GM23248 (cell line): ENCODE measurements at regions not wholly inside any gene's neighbourhood (a gene's known extent, or its start where the extent isn't known, plus 50 kb on each side); places are given as distances from the start of the nearest gene placed in this dataset.

Source experiments
- DNase-seq: peaks from one replicate; pipeline ENCODE4 v3.0.0-alpha.2; 2015
- H2AFZ ChIP-seq: fragments of 200-600 bp; sonication (generic); 2 replicates; pipeline ENCODE4 v1.6.1; 2016; ENCODE audit warnings: antibody characterized with exemption
- H3F3A ChIP-seq: fragments of 200-600 bp; sonication (generic); 2 replicates; pipeline ENCODE4 v1.6.1; 2016; ENCODE audit warnings: mild to moderate bottlenecking, antibody characterized with exemption, mixed run types; ENCODE audit not compliant: insufficient read depth
- H3K27ac ChIP-seq: fragments of 200-600 bp; sonication (generic); 2 replicates; pipeline ENCODE4 v1.5.1; 2016; ENCODE audit warnings: mild to moderate bottlenecking
- H3K27me3 ChIP-seq: fragments of 200-600 bp; sonication (generic); replicated peaks from 2 replicates; pipeline ENCODE4 v1.6.1; 2016; ENCODE audit warnings: mild to moderate bottlenecking; ENCODE audit not compliant: insufficient read depth
- H3K36me3 ChIP-seq: fragments of 200-600 bp; sonication (generic); 2 replicates; pipeline ENCODE4 v1.6.1; 2016; ENCODE audit warnings: low read depth, mild to moderate bottlenecking
- H3K4me1 ChIP-seq: fragments of 200-600 bp; sonication (generic); 2 replicates; pipeline ENCODE4 v1.6.1; 2016; ENCODE audit warnings: mild to moderate bottlenecking; ENCODE audit not compliant: insufficient read depth
- H3K4me2 ChIP-seq: fragments of 200-600 bp; sonication (generic); one replicate; pipeline ENCODE4 v1.6.1; 2016; ENCODE audit warnings: mild to moderate bottlenecking; ENCODE audit not compliant: unreplicated experiment
- H3K4me3 ChIP-seq: fragments of 200-600 bp; sonication (generic); 2 replicates; pipeline ENCODE4 v1.5.1; 2016; ENCODE audit warnings: mild to moderate bottlenecking
- H3K79me2 ChIP-seq: fragments of 200-600 bp; sonication (generic); 2 replicates; pipeline ENCODE4 v1.6.1; 2016; ENCODE audit warnings: mild to moderate bottlenecking; ENCODE audit not compliant: insufficient read depth
- H3K9ac ChIP-seq: fragments of 200-600 bp; sonication (generic); 2 replicates; pipeline ENCODE4 v1.6.1; 2016; ENCODE audit warnings: mild to moderate bottlenecking
- H3K9me2 ChIP-seq: fragments of 200-600 bp; sonication (generic); 2 replicates; pipeline ENCODE4 v1.6.1; 2016; ENCODE audit warnings: mixed run types, mild to moderate bottlenecking, moderate library complexity; ENCODE audit not compliant: insufficient read depth
- H3K9me3 ChIP-seq: fragments of 200-600 bp; sonication (generic); one replicate; pipeline ENCODE4 v1.6.1; 2017; ENCODE audit warnings: low read depth
- H4K20me1 ChIP-seq: fragments of 200-600 bp; sonication (generic); 2 replicates; pipeline ENCODE4 v1.6.0; 2016; ENCODE audit not compliant: insufficient read depth
- EZH2 ChIP-seq: fragments of 200-600 bp; sonication (generic); IDR thresholded peaks from 2 replicates; pipeline ENCODE4 v1.6.1; 2018; ENCODE audit warnings: antibody characterized with exemption, mild to moderate bottlenecking; ENCODE audit not compliant: insufficient read depth, poor library complexity, severe bottlenecking
- EZH2phosphoT487 ChIP-seq: fragments of 200-600 bp; sonication (generic); IDR thresholded peaks from 2 replicates; pipeline ENCODE4 v1.6.1; 2018; ENCODE audit warnings: antibody characterized with exemption, moderate library complexity, mild to moderate bottlenecking, low read depth; ENCODE audit not compliant: insufficient read depth
- WGBS, 2 experiments: methylation state at CpG; one replicate each; pipeline ENCODE4 v1.1.6; 2015 to 2017; ENCODE audit warnings: low lambda C conversion rate in 2 of 2, low coverage in 1 of 2; ENCODE audit errors: missing lambda C conversion rate in 2 of 2; 5-methylcytosine and 5-hydroxymethylcytosine counted together
- in situ Hi-C: fragments of 300-500 bp; cut with MboI; formaldehyde crosslinking; loops from 2 replicates; pipeline ENCODE4 v1.15.0; 2020

DNA sequence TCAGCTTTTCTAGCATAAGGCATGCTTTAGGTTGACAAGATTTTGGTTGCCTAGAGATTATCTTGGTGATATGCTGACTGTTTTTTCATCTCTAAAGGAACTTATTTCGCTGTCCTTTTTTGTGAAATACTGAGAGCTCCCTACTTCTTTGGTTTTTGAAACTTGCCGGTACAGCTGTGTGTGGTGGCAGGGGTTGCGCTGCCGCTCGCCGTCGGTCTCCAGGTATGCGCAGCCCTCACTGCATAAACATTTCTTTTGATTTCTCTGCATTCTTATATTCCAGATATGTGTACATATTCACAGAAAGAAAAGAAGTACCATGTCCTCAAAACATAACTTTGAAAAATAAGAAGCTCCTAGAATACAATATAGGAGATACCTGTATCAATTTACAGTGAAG lies 106.4 kb upstream of the SYNDIG1 start:
- H3K79me2 ChIP-seq: no peaks in the 10 kb centered on the region
- no peak overlapping the region for H3K4me2 ChIP-seq
- H3K27ac ChIP-seq: no peak overlapping the region
- no peaks in the 10 kb centered on the region for H3K9me3 ChIP-seq
- no peaks in the 10 kb centered on the region for H3F3A ChIP-seq
- H3K9ac ChIP-seq: no peak overlapping the region
- no peaks in the 10 kb centered on the region for H3K9me2 ChIP-seq
- no peak for DNase-seq
- WGBS, 2 experiments: 71 to 76% methylated on average over 8 of the region's 8 CpGs
- H3K4me1 ChIP-seq: no peaks in the 10 kb centered on the region
- H3K4me3 ChIP-seq: no peak overlapping the region
- in situ Hi-C loops: no loop called here
- H3K36me3 ChIP-seq: no peaks in the 10 kb centered on the region
- no peak overlapping the region for H2AFZ ChIP-seq
- no peak for TF ChIP-seq EZH2
- no peak for TF ChIP-seq EZH2phosphoT487
- no peaks in the 10 kb centered on the region for H4K20me1 ChIP-seq
- H3K27me3 ChIP-seq: peaks cover 13% of the 10 kb centered on the region

DNA sequence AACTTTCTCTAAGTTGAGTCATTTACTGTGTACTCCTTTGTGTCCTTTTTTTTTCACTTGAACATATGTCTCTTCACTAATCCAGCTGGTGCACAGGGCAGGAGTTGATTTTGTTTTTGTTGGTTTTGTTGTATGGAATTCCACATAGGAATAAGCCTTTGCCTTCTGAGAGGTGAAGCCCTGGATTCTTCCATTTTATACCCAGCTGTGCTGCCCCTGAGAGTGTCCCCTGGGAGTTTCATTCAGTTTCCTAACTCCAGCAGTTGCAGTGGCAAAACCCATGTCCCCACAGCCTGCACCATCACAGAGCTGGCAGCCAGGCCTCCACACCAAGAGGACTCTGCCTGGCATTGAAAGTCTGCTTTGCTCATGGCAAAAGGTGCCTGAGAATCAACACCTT lies 107.3 kb upstream of the SYNDIG1 start:
- no peak overlapping the region for H3K4me3 ChIP-seq
- in situ Hi-C loops: no loop called here

DNA sequence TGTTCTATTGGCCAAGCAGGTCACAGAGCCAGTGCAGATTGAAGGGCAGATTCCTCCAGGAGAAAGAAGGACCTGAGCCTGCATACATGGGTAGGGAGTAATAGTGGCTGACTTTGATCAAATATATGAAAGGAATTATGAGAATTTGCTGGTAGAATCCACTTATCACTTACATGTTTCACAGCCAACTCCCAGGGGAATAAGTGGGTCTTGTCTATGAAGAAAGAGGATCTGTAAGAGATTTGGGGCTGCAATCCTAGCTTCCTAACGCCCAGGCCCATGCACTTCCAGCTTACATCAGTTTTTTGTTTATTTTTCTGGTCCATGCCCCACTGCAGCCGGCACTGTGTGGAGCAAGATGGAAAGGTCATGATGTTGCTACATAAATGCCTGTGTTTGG lies 107.9 kb upstream of the SYNDIG1 start:
- H3K9me2 ChIP-seq: no peaks in the 10 kb centered on the region
- H3F3A ChIP-seq: no peaks in the 10 kb centered on the region
- H3K9ac ChIP-seq: no peak overlapping the region
- H4K20me1 ChIP-seq: no peaks in the 10 kb centered on the region
- H3K4me3 ChIP-seq: no peak overlapping the region
- H3K79me2 ChIP-seq: no peaks in the 10 kb centered on the region
- no peaks in the 10 kb centered on the region for H3K4me1 ChIP-seq
- no peaks in the 10 kb centered on the region for H3K36me3 ChIP-seq
- 22 to 25% methylated on average over 2 of the region's 2 CpGs for WGBS, 2 experiments
- no peak overlapping the region for H3K27ac ChIP-seq
- TF ChIP-seq EZH2 (no peak), EZH2phosphoT487 (no peak)
- no peak overlapping the region for H3K4me2 ChIP-seq
- peaks cover 13% of the 10 kb centered on the region; the same call in 1 of the 2 replicates for H3K27me3 ChIP-seq
- DNase-seq: no peak
- no peaks in the 10 kb centered on the region for H3K9me3 ChIP-seq
- in situ Hi-C loops: no loop called here
- H2AFZ ChIP-seq: no peak overlapping the region

More for the DNA sequence above, 107.3 kb upstream of the SYNDIG1 start:
- Histone ChIP-seq H4K20me1 (no peaks in the 10 kb centered on the region), H3K4me2 (no peak overlapping the region), H3K36me3 (no peaks in the 10 kb centered on the region), H2AFZ (no peak overlapping the region), H3K4me1 (no peaks in the 10 kb centered on the region), H3F3A (no peaks in the 10 kb centered on the region), H3K9ac (no peak overlapping the region), H3K27me3 (peaks cover 13% of the 10 kb centered on the region), H3K27ac (no peak overlapping the region), H3K9me3 (no peaks in the 10 kb centered on the region), H3K79me2 (no peaks in the 10 kb centered on the region), H3K9me2 (no peaks in the 10 kb centered on the region)
- no peak for DNase-seq
- no peak for TF ChIP-seq EZH2
- TF ChIP-seq EZH2phosphoT487: no peak

DNA sequence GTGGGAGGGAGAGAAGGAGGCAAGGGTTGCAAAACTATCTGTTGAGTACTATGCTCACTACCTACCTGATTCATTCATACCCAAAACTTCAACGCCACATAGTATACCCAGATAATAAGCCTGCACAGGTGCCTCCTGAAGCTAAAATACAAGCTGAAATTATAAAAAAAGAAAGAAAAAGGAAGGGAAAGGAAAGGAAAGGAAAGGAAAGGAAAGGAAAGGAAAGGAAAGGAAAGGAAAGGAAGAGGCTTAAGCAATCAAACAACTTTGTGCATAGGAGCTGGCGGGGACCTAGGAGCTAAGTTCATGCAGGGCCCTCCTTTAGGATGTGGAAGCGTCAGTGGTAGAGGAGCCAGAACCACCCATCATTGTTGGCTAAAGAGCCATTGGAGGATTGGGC lies 108.9 kb upstream of the SYNDIG1 start:
- Histone ChIP-seq H3F3A (no peaks in the 10 kb centered on the region), H3K4me2 (no peak overlapping the region), H3K79me2 (no peaks in the 10 kb centered on the region), H3K4me3 (no peak overlapping the region), H3K9ac (no peak overlapping the region), H3K27ac (no peak overlapping the region), H2AFZ (no peak overlapping the region), H3K9me2 (no peaks in the 10 kb centered on the region), H3K36me3 (no peaks in the 10 kb centered on the region), H3K27me3 (peaks cover 8% of the 10 kb centered on the region; the same call in 1 of the 2 replicates), H4K20me1 (no peaks in the 10 kb centered on the region), H3K9me3 (no peaks in the 10 kb centered on the region), H3K4me1 (no peaks in the 10 kb centered on the region)
- TF ChIP-seq EZH2 (no peak), EZH2phosphoT487 (no peak)
- DNase-seq: no peak
- in situ Hi-C loops: no loop called here
- WGBS, 2 experiments: 48 to 52% methylated on average over 3 of the region's 3 CpGs
